Chondrocyte (in vitro differentiated cells): ENCODE measurements at regions not wholly inside any gene's neighbourhood (a gene's known extent, or its start where the extent isn't known, plus 50 kb on each side); places are given as distances from the start of the nearest gene placed in this dataset.

Experiments used
- DNase-seq: peaks from one replicate; pipeline ENCODE4 v3.0.0; 2021; ENCODE audit warnings: mixed read lengths, low spot score
- H3K27ac Mint-ChIP-seq: one replicate; pipeline ENCODE4 v1.8.0; 2021; ENCODE audit warnings: mild to moderate bottlenecking, moderate library complexity, mixed read lengths; ENCODE audit not compliant: unreplicated experiment
- H3K27me3 Mint-ChIP-seq: 2 replicates; pipeline ENCODE4 v1.8.0; 2021; ENCODE audit warnings: low read depth, mixed read lengths
- H3K36me3 Mint-ChIP-seq: 2 replicates; pipeline ENCODE4 v1.8.0; 2021; ENCODE audit warnings: low read depth, mixed read lengths
- H3K4me1 Mint-ChIP-seq: 2 replicates; pipeline ENCODE4 v1.8.0; 2021; ENCODE audit warnings: low read depth, mild to moderate bottlenecking, mixed read lengths
- H3K4me3 Mint-ChIP-seq: one replicate; pipeline ENCODE4 v1.8.0; 2021; ENCODE audit warnings: mild to moderate bottlenecking, moderate library complexity, mixed read lengths; ENCODE audit not compliant: unreplicated experiment
- H3K9me3 Mint-ChIP-seq: 2 replicates; pipeline ENCODE4 v1.8.0; 2021; ENCODE audit warnings: low read depth, mixed read lengths
- TF ChIP-seq, protein P1 (sequence below): fragments of 200-600 bp; sonication (generic); IDR thresholded peaks from 2 replicates; pipeline ENCODE4 v1.5.0; 2021; ENCODE audit warnings: antibody characterized with exemption, mild to moderate bottlenecking, moderate library complexity

DNA sequence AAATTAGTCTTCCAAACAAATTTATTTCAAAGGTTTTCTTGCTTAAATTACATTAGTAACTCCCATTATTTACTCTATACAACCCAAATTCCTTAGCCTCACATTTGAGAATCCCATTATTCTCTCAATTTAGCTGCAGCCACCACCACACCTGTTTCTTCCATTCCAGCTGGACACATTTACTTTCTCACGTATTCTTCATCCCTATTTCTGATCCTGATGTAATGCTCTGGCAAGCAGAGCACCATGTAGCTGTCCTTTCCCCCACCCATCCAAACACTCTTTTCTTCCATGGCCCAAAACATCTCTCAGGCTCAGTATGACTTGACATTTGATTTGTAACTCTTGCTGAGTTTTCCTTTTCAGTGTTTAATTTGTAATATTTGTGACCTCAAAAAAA is 240.2 kb upstream of the CLEC14A start:
- peaks cover 3% of the 10 kb centered on the region for H3K27me3 Mint-ChIP-seq

GRCh38 chr14:38490273-38490672 is 234.4 kb upstream of the CLEC14A start:
- Mint-ChIP-seq H3K9me3 (peaks cover 28% of the 10 kb centered on the region), H3K36me3 (no peaks in the 10 kb centered on the region), H3K4me1 (no peaks in the 10 kb centered on the region), H3K27me3 (no peaks in the 10 kb centered on the region), H3K27ac (no peak overlapping the region), H3K4me3 (no peak overlapping the region)
- TF ChIP-seq, protein P1, sequence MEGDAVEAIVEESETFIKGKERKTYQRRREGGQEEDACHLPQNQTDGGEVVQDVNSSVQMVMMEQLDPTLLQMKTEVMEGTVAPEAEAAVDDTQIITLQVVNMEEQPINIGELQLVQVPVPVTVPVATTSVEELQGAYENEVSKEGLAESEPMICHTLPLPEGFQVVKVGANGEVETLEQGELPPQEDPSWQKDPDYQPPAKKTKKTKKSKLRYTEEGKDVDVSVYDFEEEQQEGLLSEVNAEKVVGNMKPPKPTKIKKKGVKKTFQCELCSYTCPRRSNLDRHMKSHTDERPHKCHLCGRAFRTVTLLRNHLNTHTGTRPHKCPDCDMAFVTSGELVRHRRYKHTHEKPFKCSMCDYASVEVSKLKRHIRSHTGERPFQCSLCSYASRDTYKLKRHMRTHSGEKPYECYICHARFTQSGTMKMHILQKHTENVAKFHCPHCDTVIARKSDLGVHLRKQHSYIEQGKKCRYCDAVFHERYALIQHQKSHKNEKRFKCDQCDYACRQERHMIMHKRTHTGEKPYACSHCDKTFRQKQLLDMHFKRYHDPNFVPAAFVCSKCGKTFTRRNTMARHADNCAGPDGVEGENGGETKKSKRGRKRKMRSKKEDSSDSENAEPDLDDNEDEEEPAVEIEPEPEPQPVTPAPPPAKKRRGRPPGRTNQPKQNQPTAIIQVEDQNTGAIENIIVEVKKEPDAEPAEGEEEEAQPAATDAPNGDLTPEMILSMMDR: no peak
- DNase-seq: no peak

More for the DNA sequence above, 240.2 kb upstream of the CLEC14A start:
- peaks cover 13% of the 10 kb centered on the region for H3K9me3 Mint-ChIP-seq
- TF ChIP-seq, protein P1: no peak
- H3K27ac Mint-ChIP-seq: no peak overlapping the region
- no peaks in the 10 kb centered on the region for H3K36me3 Mint-ChIP-seq
- H3K4me1 Mint-ChIP-seq: no peaks in the 10 kb centered on the region
- no peak for DNase-seq
- no peak overlapping the region for H3K4me3 Mint-ChIP-seq

DNA sequence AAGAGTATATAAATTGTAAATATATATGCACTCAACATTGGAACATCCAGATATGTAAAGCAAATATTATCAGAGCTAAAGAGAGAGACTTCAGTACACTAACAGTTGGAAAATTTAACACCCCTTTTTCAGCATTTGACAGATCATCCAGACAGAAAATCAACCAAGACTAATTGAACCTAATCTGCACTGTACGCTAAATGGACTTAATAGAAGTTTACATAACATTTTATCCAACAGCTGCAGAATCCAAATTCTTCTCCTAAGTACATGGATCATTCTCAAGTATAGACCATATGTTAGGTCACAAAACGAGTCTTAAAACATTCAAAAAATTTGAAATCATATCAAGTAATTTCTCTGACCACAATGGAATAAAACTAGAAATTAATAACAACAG is 229.1 kb upstream of the CLEC14A start:
- Mint-ChIP-seq H3K36me3 (no peaks in the 10 kb centered on the region), H3K27me3 (no peaks in the 10 kb centered on the region), H3K4me1 (no peaks in the 10 kb centered on the region), H3K4me3 (no peak overlapping the region), H3K9me3 (peaks cover 15% of the 10 kb centered on the region), H3K27ac (no peak overlapping the region)
- TF ChIP-seq, protein P1: no peak
- no peak for DNase-seq

- DNase-seq: peak; percentile 40
- Mint-ChIP-seq H3K27me3 (no peaks in the 10 kb centered on the region), H3K4me1 (no peaks in the 10 kb centered on the region), H3K4me3 (no peak overlapping the region), H3K9me3 (peaks cover 29% of the 10 kb centered on the region), H3K27ac (no peak overlapping the region), H3K36me3 (peaks cover 2% of the 10 kb centered on the region)
- TF ChIP-seq, protein P1: no peak
These were observed 226.2 kb upstream of the CLEC14A start for GRCh38 chr14:38481952-38482678.

- Mint-ChIP-seq H3K27ac (no peak overlapping the region), H3K4me3 (no peak overlapping the region), H3K36me3 (no peaks in the 10 kb centered on the region), H3K4me1 (no peaks in the 10 kb centered on the region), H3K9me3 (peaks cover 20% of the 10 kb centered on the region), H3K27me3 (no peaks in the 10 kb centered on the region)
- TF ChIP-seq, protein P1: no peak
- no peak for DNase-seq
These were observed 213.3 kb upstream of the CLEC14A start for GRCh38 chr14:38469156-38469555.
